Middle frontal gyrus (tissue), 1 donor: ENCODE measurements at regions not wholly inside any gene's neighbourhood (a gene's known extent, or its start where the extent isn't known, plus 50 kb on each side); places are given as distances from the start of the nearest gene placed in this dataset.

Source experiments
- DNase-seq: peaks from one replicate; pipeline ENCODE4 v3.0.0-alpha.2; 2015; ENCODE audit warnings: low spot score; ENCODE audit errors: extremely low spot score

DNA sequence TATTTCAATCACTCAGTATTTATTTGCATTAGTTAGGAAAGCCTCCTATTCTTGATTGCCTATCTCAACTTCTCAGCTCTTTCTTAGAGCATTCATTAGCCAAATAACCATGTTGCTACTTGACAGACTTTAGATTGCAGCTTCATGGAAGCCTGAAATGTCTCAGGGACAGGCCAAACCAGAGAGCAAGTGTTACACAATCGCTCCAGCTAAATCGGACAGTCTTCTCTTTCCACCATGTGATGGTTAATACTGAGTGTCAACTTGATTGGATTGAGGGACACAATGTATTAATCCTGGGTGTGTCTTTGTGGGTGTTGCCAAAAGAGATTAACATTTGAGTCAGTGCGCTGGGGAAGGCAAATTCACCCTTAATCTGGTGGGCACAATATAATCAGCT, 106.5 kb upstream of the DRD2 start:
- DNase-seq, result no peak

DNA sequence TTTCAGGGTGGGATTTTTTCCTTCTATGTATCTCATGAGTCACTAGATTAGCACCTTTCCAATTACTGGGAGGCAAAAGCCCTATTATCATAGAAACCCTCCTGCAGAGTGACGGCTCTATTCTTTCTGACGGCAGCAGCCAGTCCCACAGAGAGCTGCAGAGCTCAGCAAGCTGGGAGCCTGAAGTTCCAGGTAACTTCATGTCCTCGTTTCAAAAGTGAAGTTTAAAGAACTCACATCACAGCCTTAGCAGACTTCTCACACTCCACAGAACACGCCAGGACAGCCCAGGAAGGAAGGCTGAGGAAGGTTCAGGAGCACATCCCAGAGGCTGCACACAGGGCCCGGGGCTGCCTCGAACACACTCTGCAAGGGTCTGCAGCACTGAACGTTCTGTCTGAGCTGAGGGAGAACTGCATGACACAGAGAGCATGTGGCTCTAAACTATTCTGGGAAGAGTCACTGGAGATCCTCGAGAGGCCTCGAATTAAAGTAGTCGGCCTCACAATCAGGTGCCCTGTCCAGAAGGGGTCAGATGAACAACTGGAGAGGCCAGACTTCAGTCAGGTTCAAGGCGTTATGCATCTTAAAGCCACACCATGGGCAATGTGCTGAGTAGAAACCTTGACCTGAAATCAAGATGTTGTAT, 104.2 kb upstream of the DRD2 start:
- no peak for DNase-seq

DNA sequence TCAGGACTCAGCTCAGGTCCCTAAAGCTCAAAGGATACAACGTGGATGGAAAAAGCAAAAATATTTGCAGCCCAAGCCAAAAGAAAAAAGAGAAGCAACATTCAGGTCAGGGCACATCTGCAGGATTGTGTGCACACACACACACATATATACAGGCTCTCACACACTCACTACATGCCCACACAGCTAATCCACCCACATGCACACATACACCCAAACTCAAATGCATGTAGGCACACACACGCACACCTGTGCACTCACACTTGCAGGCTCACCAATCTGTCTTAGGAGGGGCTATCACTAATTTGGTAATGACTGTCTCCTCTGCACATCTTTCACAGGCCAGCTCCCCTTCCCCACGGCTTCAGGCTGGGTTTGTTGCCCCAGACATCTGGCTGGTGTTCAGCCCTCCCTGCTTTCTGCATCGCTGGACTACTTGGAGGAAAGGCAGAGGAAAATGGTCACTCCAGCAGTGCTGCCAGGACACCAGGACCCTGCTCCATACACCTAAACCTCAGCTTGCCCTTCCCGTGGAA, 103.6 kb upstream of the DRD2 start:
- no peak for DNase-seq

DNA sequence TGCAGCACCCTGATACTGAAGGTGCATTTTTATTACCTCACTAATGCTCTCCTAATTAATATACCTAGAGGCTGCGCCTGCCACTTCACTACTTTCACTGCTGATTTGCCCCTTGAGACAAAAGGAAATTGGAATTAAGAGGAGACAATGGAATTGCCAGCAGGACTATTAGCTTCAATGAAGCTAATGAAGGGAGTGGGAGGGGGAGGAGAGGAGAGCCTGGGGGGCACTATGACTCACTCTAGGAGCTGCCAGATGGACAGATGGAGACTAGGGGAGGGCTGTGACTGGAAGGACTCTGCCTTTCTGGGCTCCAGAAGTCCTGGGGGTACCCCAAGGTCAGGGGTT, 102.8 kb upstream of the DRD2 start:
- no peak for DNase-seq

DNA sequence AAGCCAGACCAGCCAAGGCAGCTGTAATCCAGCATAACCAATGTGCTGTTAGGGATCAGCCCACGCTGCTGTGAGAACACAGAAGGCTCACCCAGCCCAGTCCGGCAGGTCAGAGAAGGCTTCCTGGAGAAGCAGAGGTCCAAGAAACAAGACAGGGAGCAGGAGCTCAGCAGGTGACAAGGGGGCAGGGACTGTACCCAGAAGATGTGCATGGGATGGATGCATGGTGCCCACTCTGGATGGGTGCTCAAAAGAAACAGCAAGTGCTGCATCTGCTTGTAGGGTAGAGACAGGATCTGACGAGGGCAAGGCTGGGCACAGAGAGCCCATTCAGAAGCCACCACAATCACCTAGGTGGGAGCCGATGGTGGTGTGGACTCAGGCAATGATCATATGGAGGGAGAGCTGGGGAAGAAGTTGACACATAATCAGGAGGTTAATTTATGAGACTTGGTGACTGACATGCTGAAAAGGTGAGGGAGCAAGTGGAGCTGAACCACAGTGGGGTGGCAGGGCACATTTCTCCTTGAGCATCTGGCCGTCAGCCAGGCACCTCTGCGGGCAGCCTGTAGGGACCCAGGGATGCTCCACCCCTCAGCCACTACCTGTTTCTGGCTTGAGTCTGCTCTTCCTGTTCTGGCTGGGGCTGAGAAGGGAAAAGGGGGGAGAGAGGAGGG, 102.3 kb upstream of the DRD2 start:
- DNase-seq, result no peak

DNA sequence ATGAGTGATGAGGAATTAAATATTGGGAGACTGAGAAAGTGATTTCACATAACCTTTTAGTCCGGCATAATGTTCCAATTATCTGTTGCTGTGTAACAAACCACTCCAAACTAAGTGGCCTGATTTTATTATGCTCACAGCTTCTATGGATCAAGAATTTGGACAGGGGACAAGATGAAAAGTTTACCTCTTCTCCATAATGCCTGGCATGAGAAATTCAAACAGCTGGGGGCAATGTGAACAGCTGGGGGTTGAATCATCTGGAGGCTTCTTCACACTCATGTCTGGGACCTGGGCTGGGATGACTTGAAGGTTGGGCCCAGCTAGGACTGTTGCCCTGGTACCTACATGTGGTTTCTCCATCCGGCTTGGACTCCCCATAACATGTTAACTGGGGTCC, 99.4 kb upstream of the DRD2 start:
- no peak for DNase-seq

DNA sequence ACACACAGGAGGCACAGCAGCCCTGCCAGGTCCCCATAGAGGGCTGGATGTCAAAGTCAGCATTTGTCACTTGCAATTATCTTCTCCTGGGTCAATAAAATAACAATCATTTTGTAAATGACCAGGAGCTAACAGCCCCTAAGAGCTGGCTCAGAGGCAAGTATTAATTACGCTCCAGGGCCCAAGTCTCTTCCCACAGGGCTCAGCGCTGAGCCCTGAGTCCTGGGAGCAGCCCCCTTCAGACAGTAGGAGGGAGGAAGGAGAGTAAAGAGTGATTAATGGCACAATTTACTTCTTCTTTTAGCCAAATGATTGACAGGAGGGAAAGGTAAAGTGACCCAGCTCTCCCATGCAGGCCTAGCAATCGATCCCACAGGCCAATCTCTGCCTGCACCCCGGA, 99.0 kb upstream of the DRD2 start:
- DNase-seq, result no peak

DNA sequence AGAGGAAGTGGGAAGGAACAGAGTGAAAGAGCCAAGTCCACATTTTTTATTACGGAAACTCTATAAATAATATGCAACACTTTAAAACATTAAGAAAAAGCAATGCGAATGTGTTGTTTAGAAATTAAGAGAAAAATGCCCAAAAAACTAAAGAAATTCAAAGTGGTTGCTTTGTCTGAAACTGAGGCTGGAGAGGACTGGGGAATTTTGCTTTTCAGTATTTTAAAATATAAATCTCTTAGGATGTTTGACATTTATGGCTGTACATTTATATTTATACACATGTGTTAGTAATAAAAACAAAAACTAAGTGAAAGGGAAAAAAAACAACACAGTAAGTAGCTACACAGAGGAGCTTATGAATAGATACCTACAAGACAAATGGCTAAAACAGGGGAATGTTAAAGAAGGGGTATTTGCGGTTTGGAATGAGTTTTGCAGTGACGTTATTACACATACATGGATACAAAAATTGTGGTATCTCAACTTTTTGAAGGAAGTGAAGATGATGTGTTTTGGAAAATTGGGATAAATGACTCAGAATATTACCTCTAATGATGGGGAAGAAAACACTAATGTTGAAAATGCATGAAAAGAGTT, 97.0 kb upstream of the DRD2 start:
- DNase-seq, result no peak

DNA sequence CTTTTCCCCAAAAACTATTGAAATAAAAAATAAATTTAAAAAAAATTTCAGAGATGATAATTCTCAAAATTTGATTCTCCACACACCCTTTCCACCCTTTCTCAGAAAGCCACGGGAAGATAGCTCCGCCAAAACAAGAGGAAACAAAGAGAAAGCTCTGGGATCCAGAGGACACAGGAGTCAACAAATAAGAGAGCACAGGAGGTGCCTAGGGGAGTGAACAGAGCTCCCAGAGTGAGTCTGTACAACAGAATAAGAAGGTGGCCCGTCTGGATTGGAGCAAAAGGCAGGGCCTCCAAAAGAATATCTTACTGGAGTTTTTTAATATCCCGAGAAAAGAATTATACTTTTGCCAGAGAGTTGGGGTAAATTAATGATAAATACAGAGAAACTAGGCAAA, 96.3 kb upstream of the DRD2 start:
- DNase-seq, result no peak

DNA sequence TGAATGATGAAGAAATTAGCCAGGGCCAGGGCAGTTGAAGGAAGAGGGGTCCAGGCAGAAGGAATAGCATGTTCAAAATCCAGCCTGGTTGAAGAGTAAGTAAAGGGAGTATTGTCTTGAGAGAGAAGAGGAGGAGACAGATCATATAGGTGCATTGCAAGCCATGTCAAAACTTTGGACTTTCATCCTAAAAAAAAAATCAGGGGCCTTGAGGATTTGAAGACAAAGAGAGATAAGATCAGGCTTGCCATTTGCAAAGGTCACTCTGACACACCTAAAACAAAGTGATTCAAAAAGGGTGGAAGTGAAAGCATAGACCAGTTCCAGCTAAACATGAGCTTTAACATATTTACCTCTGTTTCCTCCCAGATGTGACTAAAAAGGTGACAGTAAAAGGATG, 95.7 kb upstream of the DRD2 start:
- DNase-seq, result no peak

DNA sequence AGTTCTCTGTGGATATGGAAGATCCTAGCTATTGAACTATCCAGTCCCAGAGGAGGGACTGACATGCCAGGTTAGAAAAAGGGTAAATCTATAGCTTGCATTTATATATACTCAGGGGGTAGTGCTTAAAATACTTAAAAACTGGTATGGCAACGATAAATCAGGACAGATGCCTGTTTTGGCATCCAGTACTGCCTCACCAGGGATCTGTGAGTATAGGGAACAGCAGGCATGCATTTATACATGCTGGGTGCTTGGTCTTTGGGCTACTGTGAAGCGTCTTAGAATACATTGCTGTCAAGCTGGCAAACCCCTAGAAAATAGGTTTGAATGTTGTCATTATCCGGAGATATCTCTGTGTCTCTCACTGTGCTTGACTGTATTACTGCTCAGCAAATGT, 94.2 kb upstream of the DRD2 start:
- no peak for DNase-seq

DNA sequence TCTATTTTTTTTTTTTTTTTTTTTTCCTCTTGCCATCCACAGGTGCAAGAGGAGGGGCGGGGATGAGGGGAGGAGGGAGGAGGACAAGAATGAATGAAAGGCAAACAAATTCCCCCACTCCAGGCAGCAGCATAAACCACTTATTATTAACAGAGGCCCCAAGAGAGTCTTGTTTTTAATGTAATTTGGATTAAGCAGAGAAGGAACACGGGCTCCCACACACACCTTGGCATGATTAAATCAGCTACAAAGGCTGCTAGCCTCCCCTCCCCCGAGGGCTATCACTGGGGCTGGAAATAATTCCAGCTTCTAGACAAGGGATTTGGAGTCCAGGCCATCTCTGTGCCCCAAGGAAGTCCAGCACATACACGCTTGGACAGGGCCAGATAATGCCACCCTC, 93.4 kb upstream of the DRD2 start:
- no peak for DNase-seq

DNA sequence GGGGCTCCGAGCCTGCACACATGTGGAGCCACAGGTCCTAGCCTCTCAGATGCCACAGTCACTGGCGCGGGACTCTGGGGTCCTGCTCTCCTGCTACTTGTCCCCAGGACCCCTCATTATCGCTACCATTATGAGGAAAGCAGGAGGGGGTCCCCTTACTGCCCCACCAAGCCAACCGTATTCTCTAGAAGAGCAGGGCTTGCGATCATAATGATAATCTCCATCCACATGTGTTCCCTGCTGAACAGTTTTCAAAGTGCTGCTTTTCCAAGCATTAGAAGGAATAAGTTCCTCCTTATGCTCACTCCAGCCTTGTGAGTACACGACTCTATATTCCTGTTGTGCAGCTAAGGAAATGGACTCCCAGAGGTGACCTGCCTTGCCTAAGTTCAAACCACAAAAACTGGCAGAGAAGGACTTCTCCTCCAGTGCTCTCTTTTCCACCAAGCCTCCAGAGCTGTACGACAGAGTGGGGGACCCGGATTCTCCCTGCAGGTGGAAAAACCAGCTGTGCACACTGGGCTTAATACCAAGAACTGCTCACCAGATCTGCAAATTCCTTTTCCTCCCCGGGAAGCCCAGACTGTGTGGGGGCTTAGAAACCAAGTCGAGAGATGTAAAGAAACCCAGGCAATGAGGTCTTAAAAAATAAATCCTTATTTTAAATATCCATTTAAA, 92.8 kb upstream of the DRD2 start:
- DNase-seq, result no peak

DNA sequence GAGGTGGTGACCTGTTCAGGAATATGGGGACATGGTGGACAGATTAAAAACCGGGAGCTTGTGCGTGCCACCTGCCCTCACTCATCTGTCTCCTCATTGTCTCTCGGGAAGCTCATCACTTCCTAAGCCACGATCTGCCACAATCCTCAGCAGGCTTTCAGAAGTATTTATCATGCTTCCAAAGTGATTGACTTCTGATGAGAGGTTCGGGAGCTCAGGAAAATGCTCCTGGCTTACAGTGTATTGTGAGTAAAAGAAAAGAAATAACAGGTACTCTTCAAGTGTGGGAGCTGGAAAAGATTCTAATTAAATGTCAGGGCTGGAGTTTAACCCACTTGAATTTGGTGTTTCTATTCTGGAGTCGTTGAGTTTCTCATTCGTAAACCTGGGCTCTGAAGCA, 91.9 kb upstream of the DRD2 start:
- no peak for DNase-seq

DNA sequence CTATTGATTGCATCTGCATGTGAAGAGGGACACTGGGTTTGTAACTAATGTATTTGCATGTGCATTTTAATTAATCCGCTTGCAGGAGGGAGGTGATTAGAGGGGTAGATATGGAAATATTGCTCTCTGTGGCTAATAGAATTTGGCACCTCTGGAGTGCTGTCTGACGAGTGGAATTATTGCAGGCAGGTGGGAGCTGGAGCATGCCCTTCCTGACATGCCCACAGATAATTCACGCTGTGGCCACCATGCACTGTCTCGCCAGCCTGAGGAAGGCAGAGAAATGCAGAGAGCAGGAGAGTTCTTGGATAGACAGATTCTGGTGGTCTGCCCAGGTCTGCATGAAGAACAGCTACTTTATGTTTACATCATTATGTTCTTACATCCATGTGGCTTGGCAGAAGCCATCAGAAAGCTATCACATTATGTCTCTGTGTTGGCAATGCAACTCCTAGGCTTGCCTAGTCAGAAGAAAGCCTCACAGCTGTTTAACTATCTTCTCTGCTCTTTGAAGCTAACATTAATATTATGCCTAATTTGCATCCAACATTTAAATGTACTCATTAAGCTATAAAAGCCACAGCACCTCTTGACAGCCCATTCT, 89.4 kb upstream of the DRD2 start:
- DNase-seq, result no peak

DNA sequence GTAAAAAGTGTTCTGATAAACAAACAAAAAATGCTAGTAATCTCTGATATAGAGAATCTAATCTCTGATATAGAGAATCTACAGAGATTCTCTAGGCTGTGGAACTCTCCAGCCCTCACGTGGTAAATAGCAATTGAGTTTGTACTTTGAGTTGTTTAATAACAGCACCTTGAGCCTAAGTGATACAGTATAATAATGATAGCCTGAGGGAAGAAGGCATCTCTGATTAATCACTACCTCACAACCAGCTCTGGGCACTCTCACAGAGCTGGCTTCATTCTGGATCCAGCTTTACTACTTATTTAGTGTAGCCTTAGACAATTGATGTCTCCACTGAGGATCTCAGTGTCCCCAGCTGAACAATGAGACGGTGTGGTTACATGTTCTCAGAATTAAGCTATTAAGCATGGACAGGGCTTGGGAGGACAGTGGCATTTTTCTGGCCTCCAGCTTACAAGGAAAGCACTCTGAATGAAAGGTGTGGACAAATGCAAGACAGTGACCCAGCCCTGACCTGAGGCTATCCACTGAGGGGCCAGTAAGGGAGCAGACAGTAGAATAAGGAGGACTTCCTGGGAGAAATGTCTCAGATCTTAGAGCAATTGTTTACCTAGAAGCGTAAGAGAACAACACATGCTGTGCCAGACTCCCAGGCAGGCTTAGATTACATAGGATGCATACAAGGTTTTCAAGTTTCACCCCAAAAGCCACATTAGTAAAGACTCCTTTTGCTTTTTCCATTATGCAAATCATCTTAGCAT, 88.7 kb upstream of the DRD2 start:
- DNase-seq, result no peak

DNA sequence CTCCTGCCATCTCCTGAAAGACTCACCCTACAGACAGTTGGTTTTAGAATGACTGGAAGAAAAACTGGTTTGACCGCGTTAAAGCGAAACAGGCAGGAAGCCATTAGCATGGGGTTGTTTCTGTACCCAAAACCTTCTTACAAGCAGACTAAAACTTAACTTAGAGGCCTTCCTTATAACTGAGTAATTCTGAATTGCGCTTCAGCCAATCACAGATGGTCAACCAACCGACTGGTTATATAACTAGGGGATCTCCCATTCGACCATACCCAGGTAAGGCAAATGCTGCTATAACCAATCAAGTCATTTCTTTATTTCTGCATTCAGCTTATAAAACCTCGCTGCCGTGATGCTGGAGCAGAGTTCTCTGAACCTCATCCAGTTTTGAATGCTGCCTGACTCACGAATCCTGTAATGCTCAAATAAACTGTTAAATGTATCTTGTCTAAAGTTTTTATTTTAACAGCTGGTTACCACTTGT, 87.8 kb upstream of the DRD2 start:
- DNase-seq, result no peak

DNA sequence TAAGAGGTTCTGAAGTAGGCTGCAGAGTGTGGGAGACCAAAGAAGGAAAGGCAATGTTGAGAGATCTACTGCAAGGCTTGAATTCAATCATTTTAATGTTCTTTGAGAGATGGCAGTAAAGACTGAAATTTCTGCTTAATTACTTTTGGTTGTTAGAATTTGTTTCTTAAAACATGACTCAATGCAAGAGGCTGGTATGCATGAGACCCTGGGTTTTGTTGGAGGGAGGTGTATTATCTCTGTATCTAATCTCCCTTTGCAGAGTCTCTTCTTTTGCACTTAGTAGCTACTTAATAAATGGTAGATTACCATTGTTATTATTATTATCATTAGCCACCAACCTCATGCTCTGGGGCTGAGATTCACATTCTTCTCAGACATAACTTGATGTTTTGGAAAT, 87.4 kb upstream of the DRD2 start:
- DNase-seq, result no peak

DNA sequence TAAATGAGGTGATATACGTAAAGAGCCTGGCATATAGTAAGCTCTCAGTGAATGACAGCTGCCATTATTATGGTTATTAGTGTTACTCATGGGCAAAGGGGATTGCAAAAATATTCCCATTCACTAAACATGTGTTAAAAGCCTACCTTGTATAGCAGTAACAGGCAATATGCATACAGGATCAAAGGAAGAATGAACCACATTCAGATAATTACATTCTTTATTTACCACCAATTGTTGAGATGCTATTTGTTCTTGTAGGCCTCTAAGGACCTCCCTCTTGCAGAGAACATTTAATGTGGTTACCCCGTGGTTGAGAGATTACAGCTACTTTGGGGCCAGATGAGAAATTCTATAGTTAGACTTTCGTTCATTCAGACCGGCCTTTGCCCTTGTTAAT, 82.7 kb upstream of the DRD2 start:
- no peak for DNase-seq

DNA sequence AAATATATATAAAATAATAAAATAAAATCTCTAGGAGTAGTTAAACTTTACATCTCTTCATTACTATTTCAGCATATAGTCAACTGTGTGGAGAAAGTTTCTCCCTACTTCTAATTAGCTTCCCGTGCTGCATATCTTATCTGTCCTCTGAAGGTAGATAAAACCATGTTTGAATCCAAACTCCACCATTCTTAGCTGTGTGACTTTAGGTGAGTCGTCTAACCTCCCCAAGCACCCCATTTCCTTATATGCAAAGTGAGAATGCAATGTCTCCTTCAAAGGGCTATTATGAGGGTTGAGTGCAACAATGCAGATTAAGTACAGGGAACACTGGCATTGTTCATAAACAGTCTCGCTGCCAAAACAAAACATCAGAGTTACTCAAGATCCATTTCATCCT, 80.8 kb upstream of the DRD2 start:
- DNase-seq, result no peak

DNA sequence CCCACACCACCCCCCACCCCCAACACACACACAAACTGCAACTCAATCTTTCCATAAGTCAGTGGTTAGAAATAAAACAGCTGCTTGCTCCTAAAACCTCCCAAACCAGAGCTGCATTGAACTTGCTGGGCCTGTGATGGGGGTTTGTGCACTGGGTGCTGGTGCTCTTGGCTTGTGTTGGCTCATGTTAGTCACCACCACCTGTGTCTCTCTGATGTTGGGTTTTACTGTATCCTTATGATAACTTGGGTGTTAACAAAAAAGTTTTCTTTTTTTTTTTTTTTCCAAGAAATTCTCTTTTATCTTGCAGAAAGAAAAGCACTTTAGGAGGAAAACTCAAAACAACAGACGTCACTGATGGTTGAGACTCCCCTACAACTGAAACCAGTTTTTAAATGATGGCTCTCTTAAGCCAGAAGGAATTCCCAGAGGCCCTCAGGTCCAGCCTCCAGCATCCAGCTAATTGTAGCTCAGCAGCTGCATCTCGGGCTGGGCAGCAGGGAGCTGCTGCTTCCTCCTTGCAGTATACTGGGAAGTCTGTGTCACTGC, 79.9 kb upstream of the DRD2 start:
- DNase-seq, result no peak
